HepG2 (cell line): ENCODE measurements at regions not wholly inside any gene's neighbourhood (a gene's known extent, or its start where the extent isn't known, plus 50 kb on each side); places are given as distances from the start of the nearest gene placed in this dataset.

Source experiments
- CTCF ChIP-seq: sonication (generic); formaldehyde crosslinking; IDR thresholded peaks from 2 replicates; pipeline ENCODE4 v1.5.0; 2020; ENCODE audit warnings: mild to moderate bottlenecking, missing genetic modification reagents, moderate library complexity
- JUN ChIP-seq: sonication (generic); formaldehyde crosslinking; IDR thresholded peaks from 2 replicates; pipeline ENCODE4 v1.4.0; 2020; ENCODE audit warnings: mild to moderate bottlenecking, missing genetic modification reagents
- KDM5A ChIP-seq: fragments of 200-600 bp; sonication (generic); IDR thresholded peaks from 2 replicates; pipeline ENCODE4 v1.7.0; 2018; ENCODE audit warnings: antibody characterized with exemption, mild to moderate bottlenecking, low read length, borderline replicate concordance
- MAFG ChIP-seq: sonication (generic); formaldehyde crosslinking; IDR thresholded peaks from 2 replicates; pipeline ENCODE4 v1.5.1; 2020; ENCODE audit warnings: mild to moderate bottlenecking, missing genetic modification reagents
- PHB2 ChIP-seq: fragments of 450-650 bp; IDR thresholded peaks from 2 replicates; pipeline ENCODE4 v1.6.1; 2018; ENCODE audit not compliant: partially characterized antibody
- RXRA ChIP-seq: sonication (generic); formaldehyde crosslinking; IDR thresholded peaks from 2 replicates; pipeline ENCODE4 v1.5.1; 2020; ENCODE audit warnings: missing genetic modification reagents
- SUZ12 ChIP-seq: fragments of 150-350 bp; IDR thresholded peaks from 2 replicates; pipeline ENCODE4 v1.6.1; 2014; ENCODE audit warnings: low read depth, low read length
- TF ChIP-seq, protein P1 (sequence below): sonication (generic); formaldehyde crosslinking; conservative IDR thresholded peaks from 2 replicates; pipeline ENCODE4 v1.8.1; 2023; ENCODE audit warnings: missing genetic modification reagents
- TF ChIP-seq, protein P2 (sequence below): sonication (generic); formaldehyde crosslinking; IDR thresholded peaks from 2 replicates; pipeline ENCODE4 v1.4.0; 2020; ENCODE audit warnings: missing genetic modification reagents

- no peak for TF ChIP-seq MAFG
- TF ChIP-seq CTCF (CRISPR knock-in tag): no peak
- TF ChIP-seq SUZ12: no peak
- TF ChIP-seq, protein P1, sequence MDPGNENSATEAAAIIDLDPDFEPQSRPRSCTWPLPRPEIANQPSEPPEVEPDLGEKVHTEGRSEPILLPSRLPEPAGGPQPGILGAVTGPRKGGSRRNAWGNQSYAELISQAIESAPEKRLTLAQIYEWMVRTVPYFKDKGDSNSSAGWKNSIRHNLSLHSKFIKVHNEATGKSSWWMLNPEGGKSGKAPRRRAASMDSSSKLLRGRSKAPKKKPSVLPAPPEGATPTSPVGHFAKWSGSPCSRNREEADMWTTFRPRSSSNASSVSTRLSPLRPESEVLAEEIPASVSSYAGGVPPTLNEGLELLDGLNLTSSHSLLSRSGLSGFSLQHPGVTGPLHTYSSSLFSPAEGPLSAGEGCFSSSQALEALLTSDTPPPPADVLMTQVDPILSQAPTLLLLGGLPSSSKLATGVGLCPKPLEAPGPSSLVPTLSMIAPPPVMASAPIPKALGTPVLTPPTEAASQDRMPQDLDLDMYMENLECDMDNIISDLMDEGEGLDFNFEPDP (CRISPR knock-in tag): no peak
- TF ChIP-seq, protein P2, sequence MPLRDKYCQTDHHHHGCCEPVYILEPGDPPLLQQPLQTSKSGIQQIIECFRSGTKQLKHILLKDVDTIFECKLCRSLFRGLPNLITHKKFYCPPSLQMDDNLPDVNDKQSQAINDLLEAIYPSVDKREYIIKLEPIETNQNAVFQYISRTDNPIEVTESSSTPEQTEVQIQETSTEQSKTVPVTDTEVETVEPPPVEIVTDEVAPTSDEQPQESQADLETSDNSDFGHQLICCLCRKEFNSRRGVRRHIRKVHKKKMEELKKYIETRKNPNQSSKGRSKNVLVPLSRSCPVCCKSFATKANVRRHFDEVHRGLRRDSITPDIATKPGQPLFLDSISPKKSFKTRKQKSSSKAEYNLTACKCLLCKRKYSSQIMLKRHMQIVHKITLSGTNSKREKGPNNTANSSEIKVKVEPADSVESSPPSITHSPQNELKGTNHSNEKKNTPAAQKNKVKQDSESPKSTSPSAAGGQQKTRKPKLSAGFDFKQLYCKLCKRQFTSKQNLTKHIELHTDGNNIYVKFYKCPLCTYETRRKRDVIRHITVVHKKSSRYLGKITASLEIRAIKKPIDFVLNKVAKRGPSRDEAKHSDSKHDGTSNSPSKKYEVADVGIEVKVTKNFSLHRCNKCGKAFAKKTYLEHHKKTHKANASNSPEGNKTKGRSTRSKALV (CRISPR knock-in tag): no peak
- TF ChIP-seq PHB2: no peak
- no peak for TF ChIP-seq KDM5A
- no peak for TF ChIP-seq JUN (CRISPR knock-in tag)
- no peak for TF ChIP-seq RXRA (CRISPR knock-in tag)
Measured at GRCh38 chr3:18010001-18010400, 267.6 kb upstream of the TBC1D5 start.
